Cardiac fibroblast (primary cell): ENCODE measurements at regions not wholly inside any gene's neighbourhood (a gene's known extent, or its start where the extent isn't known, plus 50 kb on each side); places are given as distances from the start of the nearest gene placed in this dataset.

ENCODE experiments used
- DNase-seq, 2 donors: peaks; one replicate each; pipeline versions ENCODE4 v3.0.0 to v3.0.0-alpha.2; 2010; ENCODE audit warnings: low read depth in 2 of 2
- H3K4me3 ChIP-seq, 2 donors: replicated peaks in 1 of 2; 1 replicate in 1 of 2; 2 replicates in 1 of 2; pipeline ENCODE4 v1.5.1; 2011; ENCODE audit warnings: low read depth in 2 of 2, low read length in 2 of 2, mild to moderate bottlenecking in 2 of 2, moderate library complexity in 1 of 2
- TF ChIP-seq, protein P1 (sequence below): IDR thresholded peaks from one replicate; pipeline ENCODE4 v1.5.1; 2011; ENCODE audit warnings: low read depth, mild to moderate bottlenecking, low read length, inconsistent platforms

DNA sequence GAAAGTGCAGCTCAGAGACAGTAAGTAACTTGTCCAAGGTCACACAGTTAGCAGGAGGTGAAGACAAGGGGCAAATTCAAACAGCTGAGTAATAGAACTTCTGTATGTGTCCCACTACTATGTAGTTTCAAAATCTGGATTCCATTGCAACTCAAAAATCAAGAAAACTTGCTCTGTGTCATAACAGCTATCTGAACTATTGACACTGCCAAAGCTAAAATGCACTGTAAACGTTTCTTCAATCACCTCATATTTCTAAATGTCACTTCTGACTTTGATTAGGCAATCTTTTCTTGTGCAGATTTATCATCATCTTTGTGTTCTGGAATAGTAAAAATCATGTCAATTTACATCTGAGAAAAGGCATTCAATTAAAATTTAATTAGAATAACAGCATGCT, 957.6 kb downstream of the MRPL39 start:
- no peak for DNase-seq
- TF ChIP-seq, protein P1, sequence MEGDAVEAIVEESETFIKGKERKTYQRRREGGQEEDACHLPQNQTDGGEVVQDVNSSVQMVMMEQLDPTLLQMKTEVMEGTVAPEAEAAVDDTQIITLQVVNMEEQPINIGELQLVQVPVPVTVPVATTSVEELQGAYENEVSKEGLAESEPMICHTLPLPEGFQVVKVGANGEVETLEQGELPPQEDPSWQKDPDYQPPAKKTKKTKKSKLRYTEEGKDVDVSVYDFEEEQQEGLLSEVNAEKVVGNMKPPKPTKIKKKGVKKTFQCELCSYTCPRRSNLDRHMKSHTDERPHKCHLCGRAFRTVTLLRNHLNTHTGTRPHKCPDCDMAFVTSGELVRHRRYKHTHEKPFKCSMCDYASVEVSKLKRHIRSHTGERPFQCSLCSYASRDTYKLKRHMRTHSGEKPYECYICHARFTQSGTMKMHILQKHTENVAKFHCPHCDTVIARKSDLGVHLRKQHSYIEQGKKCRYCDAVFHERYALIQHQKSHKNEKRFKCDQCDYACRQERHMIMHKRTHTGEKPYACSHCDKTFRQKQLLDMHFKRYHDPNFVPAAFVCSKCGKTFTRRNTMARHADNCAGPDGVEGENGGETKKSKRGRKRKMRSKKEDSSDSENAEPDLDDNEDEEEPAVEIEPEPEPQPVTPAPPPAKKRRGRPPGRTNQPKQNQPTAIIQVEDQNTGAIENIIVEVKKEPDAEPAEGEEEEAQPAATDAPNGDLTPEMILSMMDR, result no peak
- H3K4me3 ChIP-seq, result no peak overlapping the region

DNA sequence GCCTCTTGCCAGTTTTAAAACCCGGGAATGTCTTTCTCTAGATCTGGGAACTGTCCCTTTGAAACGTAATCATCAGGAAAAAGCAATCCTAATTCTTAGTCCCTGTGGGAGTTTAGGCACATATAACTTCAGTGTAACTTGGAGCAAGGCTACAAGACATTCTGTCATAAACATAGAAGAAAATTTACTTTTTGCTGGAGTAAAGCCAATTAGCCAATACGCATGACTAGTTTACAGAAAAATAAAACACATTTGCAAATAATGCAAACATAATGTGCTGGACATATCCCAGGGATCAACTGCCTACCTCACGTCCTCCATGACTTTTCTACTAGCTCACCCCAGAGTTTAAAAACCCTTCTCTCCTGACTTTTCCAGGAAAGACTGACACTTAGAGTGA, 970.6 kb downstream of the MRPL39 start:
- no peak for DNase-seq
- no peak overlapping the region for H3K4me3 ChIP-seq
- TF ChIP-seq, protein P1, result no peak

DNA sequence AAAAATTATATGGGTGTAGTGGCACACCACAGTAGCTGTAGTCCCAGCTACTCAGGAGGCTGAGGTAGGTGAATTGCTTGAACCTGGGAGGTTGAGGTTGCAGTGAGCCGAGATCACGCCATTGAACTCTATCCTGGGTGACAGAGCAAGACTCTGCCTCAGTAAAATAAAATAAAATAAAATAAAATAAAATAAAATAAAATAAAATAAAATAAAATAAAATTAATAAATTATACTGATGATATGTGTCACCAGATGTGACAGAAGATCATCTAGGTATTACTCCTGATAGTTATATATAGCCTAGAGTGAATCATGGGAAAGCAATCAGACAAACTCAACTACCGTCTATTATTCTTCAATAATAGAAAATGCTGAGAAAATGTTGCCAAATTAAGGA, 972.5 kb downstream of the MRPL39 start:
- DNase-seq, result no peak
- no peak overlapping the region for H3K4me3 ChIP-seq
- TF ChIP-seq, protein P1, result no peak

DNA sequence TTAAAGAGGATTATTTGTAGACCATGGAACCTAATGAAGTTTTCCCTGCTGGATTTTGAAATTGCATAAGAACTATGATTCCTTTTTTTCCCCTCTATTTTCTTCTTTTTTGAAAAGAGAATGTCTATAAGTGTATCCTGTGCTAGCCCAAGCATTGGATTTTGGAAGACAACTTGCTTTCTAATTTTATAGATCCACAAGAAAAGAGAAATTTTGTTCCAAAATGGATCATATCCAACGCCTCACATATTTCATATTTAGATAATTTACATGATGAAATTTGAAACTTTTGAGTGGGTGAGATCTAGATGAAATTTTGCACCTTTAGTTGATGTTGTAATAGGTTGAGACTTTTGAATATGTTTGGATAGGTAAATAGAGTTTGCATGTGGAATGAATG, 978.7 kb downstream of the MRPL39 start:
- DNase-seq, result no peak
- no peak overlapping the region for H3K4me3 ChIP-seq
- TF ChIP-seq, protein P1, result no peak

DNA sequence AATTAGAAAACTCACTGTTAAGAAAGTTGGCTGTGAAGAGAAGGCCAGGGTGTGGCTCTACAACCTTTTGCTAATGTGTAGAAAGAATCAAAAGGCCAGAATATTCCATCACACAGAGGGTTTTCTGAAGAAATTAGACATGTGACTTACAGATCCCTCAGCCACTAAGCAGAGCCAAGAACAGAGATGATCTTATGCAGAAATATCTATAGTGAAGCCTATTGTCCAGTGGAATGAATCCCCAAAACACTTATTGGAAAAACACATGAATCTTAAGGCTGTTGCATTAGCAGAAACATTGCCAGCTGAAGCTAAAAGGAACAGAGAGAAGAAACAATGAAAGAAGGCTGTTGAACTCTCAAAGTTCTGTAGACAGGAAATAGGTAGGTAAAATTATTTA, 979.2 kb downstream of the MRPL39 start:
- H3K4me3 ChIP-seq, result no peak overlapping the region
- DNase-seq, result no peak
- TF ChIP-seq, protein P1, result no peak

DNA sequence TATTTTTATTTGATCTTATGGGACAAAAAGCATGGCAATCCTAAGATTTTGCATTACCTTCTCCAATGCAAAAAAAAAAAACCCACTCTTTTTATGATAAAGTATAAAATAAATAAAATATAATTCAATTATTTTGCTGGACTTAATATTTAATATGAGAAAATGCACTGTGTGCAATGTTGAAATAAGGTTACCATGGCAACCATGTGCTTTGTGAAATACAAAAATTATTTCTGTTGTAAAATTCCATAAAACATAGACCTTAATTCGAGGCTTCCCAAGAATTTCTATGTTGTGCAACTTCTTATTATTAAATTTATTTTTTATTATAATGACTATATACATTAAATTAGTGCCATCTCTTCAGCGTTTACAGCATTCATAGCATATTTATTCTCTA, 989.5 kb downstream of the MRPL39 start:
- H3K4me3 ChIP-seq, result no peak overlapping the region
- TF ChIP-seq, protein P1, result no peak
- no peak for DNase-seq

DNA sequence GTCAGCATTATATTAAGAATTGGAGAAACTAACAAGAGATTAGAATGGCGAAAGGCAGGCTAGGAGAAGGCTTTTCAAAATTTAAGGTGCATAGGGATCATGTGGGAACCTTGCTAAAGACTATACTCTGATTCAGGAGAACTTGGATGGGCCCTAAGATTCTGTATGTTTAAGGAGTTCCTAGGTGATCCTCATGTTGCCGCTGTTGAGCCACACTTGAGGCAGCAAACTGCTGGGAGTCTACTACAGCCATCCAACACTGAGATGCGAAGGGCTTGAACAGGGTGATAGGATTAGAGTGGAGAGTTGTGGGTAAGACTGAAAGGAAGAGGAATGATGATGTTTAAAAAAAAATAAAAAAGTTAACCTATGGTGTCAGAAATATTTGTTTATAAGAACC, 1013.2 kb downstream of the MRPL39 start:
- TF ChIP-seq, protein P1, result no peak
- H3K4me3 ChIP-seq, result no peak overlapping the region
- no peak for DNase-seq
